DND-41 (cell line): ENCODE measurements at regions not wholly inside any gene's neighbourhood (a gene's known extent, or its start where the extent isn't known, plus 50 kb on each side); places are given as distances from the start of the nearest gene placed in this dataset.

ENCODE experiments used
- CTCF ChIP-seq: IDR thresholded peaks from 2 replicates; pipeline ENCODE4 v1.5.1; 2012; ENCODE audit warnings: borderline replicate concordance, low read length, moderate library complexity, mild to moderate bottlenecking; ENCODE audit not compliant: poor library complexity, severe bottlenecking; ENCODE audit errors: extremely low read depth
- EZH2 ChIP-seq: IDR thresholded peaks from 3 replicates; pipeline ENCODE4 v1.6.1; 2012; ENCODE audit warnings: borderline replicate concordance, low read depth, mild to moderate bottlenecking, moderate library complexity, low read length, inconsistent platforms; ENCODE audit not compliant: severe bottlenecking

DNA sequence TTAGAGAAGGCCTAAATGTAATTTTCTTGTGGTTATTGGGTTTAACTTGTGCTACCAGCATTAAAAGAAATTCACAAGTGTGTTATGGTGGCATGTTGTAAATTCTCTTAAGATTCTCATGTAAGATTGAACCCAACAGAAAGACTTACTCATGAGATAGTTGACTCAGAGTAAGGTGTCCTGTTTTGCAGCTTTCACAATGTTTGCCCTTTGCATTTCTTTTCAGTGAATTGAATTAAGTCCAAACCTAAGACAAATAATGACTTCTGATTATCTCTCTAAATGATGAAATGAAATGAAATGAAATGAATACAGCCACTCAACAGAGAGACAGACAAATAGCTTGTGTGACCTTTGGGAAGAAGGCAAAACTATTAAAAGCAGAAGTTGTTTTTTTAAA, 1696.9 kb upstream of the WWC1 start:
- TF ChIP-seq CTCF (no peak), EZH2 (no peak)
